ENCODE measurements at regions not wholly inside any gene's neighbourhood (a gene's known extent, or its start where the extent isn't known, plus 50 kb on each side); places are given as distances from the start of the nearest gene placed in this dataset.

GRCh38 chr15:96472681-96473080 is 142.2 kb downstream of the NR2F2 start:
- TF ChIP-seq TFAP4 (CRISPR knock-in tag; IDR thresholded peaks at IDR 0.05; ENCODE audit: borderline replicate concordance) (no peak), CCNT2 (IDR thresholded peaks at IDR 0.05; ENCODE audit: borderline replicate concordance, extremely low read depth, insufficient read length, low read depth, low read length) (no peak), KAT7 (CRISPR knock-in tag; IDR thresholded peaks at IDR 0.05; ENCODE audit: borderline replicate concordance) (no peak)

All from K562 (cell line).